ENCODE measurements at regions not wholly inside any gene's neighbourhood (a gene's known extent, or its start where the extent isn't known, plus 50 kb on each side); places are given as distances from the start of the nearest gene placed in this dataset.

- CTCF ChIA-PET (ENCODE audit: low intra/inter-chr PET ratio, low total read pairs), result no interaction called here
- Histone ChIP-seq H3K9ac (ENCODE audit: insufficient read depth, low read depth, low read length) (no peak overlapping the region), H3K9me3 (ENCODE audit: low read length) (no peaks in the 10 kb centered on the region), H3K4me3 (replicated peaks in 1 of 3; ENCODE audit: insufficient read depth in 1 of 3, low read depth in 2 of 3, low read length in 3 of 3) (no peak overlapping the region), H3K36me3 (replicated peaks in 1 of 2; ENCODE audit: control insufficient read depth in 1 of 2, insufficient read depth in 2 of 2, low read length in 2 of 2) (no peaks in the 10 kb centered on the region), H3K27me3 (ENCODE audit: control insufficient read depth in 1 of 2, insufficient read depth in 2 of 2, low read length in 2 of 2) (0 out of 5 replicates have a peak, but pooled peaks cover 0 to 14% of the 10 kb centered on the region in 2 experiments), H3K4me1 (ENCODE audit: insufficient read depth, low read length) (no peaks in the 10 kb centered on the region), H3K79me2 (ENCODE audit: insufficient read depth, low read length) (no peaks in the 10 kb centered on the region), H4K20me1 (ENCODE audit: insufficient read depth, low read length) (no peaks in the 10 kb centered on the region), H3K27ac (ENCODE audit: extremely low read length, insufficient read depth, low read length) (no peak overlapping the region), H2AFZ (ENCODE audit: low read length) (no peak overlapping the region), H3K4me2 (ENCODE audit: low read depth, low read length) (no peak overlapping the region)
- in situ Hi-C loops (cut with HindIII; ENCODE audit: extremely low pct_ligation_motif_present, low pct_unique_long_range_greater_than_20kb) (no loop called here), intact Hi-C loops (cut with micrococcal nuclease; ENCODE audit: unreplicated experiment) (no loop called here)
- 76% methylated on average over 16 of the region's 17 CpGs for WGBS (ENCODE audit: low lambda C conversion rate)
- DNase-seq (ENCODE audit: low spot score), result no peak
- BruUV-seq (replicated peaks), result no TSS peak
- POLR2A ChIA-PET, result no interaction called here
- ATAC-seq, result no peak
- TF ChIP-seq RFX1 (IDR thresholded peaks at IDR 0.05) (no peak), ATAD3A (CRISPR knock-in tag; IDR thresholded peaks at IDR 0.05) (no peak), LRRFIP1 (CRISPR knock-in tag; conservative IDR thresholded peaks at IDR 0.05) (no peak), MNT (IDR thresholded peaks at IDR 0.05) (no peak), ARNTL (CRISPR knock-in tag; IDR thresholded peaks at IDR 0.05) (no peak), ZFP82 (CRISPR knock-in tag; IDR thresholded peaks at IDR 0.05; ENCODE audit: borderline replicate concordance) (no peak), ATF4 (CRISPR knock-in tag; IDR thresholded peaks at IDR 0.05) (no peak), HBP1 (CRISPR knock-in tag; IDR thresholded peaks at IDR 0.05; ENCODE audit: low read depth) (no peak), ZNF207 (IDR thresholded peaks at IDR 0.05; ENCODE audit: borderline replicate concordance) (no peak), ZNF180 (CRISPR knock-in tag; IDR thresholded peaks at IDR 0.05; ENCODE audit: borderline replicate concordance, low read depth) (no peak)
- FAIRE-seq, result no peak
Observed at GRCh38 chr16:13607289-13607688, 312.7 kb upstream of the ERCC4 start.
